NCI-H2081 (cell line): ENCODE measurements at regions not wholly inside any gene's neighbourhood (a gene's known extent, or its start where the extent isn't known, plus 50 kb on each side); places are given as distances from the start of the nearest gene placed in this dataset.
"Not testable (repeated sequence)": the region's sequence is repeated elsewhere in the genome, so short reads cannot be mapped to it uniquely, and the experiment has no call there.

ENCODE experiments used
- DNase-seq, 2 experiments: peaks; one replicate each; lab custom pipeline; 2025; lab: John Stamatoyannopoulos, UW

DNA sequence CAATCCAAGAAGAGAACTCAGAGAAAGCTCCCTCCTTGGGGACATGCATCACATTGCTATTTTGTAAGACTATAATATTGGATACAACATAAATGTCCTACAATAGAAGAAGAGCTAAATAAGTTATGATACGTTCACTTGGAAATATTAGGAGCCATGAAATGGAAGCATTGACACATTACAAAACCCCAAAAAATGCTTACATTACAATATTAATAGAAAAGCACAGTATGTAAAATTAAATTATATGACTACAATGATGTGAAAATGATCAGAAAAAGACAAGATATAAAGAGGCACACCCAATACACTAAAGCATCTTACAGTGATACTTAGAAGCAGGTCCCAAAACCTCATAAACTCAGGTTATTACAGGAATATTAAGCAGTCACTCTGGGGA, 694.1 kb downstream of the TOX3 start:
- no peak for DNase-seq

DNA sequence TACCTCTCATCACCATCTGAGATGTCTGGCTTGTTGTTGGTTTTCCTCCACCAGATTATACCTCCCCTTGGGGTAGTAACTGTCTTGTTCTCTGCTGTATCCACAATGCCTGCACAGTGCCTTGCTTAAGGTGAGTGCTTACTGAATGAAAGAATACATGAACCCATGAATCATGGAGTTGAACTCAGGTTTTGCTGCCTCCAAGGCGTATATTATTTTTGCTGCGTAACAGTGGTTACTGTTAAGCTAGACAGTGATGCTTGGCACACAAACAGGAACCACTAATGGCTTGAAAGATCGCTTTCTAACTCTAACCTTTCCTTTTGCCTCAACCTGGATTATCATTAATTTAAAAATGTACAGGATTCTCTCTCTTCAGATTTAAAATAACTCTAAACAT, 695.8 kb downstream of the TOX3 start:
- DNase-seq = no peak

DNA sequence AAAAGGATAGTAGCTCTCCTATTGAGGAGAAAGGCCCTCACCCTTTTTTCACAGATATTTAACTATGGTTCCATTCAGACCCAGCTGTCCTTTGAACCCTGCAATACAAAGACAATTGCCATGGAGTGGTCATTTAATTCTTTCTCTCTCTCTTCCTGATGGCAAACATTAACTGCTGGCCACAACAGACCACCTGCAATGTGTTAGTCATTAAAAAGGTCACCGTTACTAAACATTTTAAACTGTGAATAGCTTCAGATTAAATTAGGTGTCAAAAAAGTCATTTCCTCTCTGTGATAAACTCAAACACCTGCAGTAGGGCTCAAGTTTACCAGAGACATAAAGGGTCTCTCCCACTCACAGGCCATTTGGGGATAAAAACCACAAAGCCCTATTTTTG, 697.2 kb downstream of the TOX3 start:
- no peak for DNase-seq

DNA sequence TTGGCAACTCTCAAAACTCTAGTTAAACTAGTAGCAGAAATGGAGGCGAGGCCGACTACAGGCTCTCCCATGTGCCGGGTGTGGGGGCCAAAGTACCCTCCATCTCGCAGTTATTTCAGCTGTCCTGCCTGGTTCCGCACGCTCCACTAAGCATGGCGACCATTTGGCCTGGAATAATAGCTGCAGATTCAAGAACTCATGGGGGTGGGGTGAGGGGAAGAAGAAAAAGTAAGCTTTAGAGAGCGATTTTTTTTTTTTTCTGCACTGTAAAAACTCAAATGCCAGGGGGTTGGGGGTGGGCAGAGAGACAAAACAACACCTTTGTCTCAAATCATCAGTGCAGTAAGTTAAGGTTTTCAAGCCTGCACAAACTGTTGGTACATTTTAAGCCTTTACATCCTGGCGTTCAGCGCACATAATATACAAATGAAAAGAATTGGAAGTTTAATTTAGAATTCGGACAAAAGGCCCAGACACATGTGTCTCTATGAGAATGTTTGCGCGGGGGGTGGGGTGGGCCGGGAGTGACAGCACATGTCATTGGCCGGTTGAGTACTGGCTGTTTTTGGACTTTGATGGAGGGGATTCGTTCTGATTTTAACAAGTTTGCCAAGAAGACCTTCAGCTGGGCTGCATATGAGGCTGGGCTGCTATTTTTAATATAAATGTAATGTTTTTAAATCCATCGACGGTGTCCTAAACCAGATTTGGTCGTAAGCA, 694.7 kb upstream of the SALL1 start:
- no peak for DNase-seq

DNA sequence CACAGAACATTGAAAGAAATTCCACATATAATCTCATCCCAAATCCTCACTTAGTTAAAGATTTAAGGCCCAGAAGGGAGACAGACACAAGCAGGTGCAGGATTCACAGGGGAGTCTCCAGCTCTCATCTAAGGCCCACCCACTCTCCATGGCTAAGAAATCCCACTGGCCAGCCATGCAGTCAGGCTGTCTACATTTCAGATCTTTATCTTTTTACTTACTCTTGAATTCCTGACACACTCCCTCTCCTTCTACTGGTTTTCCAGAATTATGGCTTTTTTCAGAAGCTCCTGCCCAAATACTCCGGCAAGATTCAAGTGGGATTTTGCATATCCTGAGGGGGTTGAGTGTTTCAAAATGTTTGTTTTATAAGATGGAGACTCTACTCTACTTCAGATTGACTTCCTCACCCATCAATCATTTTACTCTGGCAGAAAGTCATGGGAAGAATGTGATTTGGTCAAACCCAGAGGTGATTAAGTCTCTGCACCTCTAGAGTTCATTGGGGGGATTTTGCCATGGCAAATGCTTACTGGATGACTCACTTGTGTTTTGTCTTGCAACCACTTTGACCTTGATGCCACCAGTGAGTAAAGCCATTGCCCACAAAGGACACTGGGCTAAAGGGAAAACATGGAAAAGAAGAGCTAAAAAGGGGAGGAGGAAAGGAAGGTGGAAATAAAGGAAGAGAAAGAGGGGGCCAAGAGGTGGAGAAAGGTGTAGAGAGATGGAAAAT, 688.8 kb upstream of the SALL1 start:
- no peak for DNase-seq

DNA sequence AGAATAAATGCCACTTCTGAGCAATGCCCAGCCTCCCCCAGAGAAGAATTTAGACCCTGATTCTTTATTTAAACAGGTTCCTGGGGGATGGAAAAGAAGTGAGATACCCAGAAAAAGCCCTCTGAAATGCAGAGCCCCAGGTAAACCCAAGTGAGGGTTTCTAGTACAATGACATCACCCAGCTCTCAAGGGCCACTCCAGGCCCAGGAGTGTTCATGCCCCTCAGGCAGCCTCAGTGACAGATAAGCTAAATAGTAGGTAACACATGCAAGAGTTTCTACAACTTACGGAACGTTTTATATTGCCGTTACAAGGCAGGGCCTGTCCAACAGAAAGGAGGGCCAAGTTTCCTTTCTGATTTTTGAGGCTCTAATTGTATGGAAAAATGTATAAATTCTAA, 683.7 kb upstream of the SALL1 start:
- DNase-seq = no peak

DNA sequence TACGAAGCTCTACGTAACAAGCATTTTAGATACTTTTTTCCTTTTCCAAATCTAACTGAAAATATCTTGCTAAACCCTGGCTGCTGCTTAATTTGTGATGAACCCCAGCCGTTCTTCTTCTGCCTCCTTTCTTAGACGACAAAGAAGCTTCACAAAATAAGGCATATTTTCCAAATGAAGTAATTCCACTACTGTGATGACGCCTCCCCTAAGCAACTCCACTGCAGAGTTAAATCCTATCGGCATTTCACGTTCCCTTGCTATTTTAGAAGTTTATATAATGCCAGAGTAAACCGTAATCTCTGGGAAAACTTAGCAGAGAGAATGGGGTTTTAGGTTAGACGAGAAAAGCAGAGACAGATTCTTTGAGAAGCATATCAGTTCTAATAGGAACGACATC, 683.1 kb upstream of the SALL1 start:
- DNase-seq = no peak

DNA sequence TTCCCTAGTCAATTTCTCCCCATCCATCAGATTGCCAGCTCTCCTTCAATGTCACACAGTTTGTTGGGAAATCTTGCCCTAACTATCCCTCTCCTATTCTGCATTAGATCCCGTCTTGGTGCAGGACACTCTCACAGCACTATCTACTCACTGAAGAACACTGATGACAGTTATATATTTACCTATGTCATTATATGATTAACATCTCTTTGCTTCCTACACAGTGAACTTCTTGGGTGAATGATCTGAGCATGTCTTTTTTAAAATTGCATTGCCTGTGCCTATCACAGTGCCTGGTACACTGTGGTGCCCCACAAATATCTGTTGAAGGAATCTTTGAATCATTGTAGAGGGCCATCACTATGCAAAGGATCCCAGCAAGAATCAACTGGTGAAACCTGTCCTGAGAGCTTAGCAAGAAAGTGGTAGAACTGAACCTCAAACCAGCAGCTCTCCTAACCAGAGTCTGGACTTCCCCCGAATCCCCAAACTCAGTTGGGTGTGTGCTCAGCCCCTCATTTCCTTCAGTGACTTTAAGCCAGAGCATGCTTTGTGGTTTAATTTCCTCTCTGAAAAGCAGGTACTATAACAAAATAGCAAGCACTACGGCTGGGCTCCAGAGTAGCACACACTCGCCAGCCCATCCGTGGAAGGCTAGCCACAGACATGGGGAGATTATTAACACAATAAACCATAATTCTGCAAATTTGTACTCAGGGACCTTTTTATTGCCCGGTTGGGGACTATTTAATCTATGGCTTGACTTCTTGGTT, 680.7 kb upstream of the SALL1 start:
- no peak for DNase-seq

DNA sequence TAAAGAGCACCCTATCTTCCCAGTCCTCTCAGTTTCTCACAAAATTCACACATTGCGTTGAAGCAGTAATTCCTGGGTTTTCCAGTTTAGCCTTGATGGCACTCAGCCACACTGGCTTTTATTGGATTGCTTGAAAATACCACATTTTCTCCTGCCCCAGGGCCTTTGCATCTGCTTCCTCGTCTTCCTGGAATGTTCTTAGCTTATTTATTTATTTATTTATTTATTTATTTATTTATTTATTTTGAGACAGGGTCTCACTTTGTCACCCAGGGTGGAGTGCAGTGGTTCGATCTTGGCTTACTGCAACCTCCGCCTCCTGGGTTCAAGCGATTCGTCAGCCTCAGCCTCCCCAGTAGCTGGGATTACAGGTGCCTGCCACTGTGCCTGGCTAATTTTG, 680.0 kb upstream of the SALL1 start:
- not testable (repeated sequence) for DNase-seq

DNA sequence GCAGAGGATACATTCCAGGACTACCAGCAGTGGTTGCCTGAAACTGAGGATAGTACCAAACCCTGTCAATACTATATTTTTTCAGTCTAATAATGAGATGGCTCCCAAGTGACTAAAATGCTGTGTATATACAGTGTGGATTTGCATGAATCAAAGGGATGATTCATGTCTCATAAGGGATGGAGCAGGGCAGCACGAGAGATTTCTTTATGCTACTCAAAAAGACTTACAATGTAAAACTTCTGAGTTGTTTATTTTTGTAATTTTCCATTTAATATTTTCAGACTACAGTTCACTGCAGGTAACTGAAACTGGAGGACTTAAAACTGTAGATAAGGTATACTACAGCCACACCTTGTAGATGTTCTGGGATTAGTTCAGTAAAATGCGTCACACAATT, 674.7 kb upstream of the SALL1 start:
- DNase-seq = no peak

DNA sequence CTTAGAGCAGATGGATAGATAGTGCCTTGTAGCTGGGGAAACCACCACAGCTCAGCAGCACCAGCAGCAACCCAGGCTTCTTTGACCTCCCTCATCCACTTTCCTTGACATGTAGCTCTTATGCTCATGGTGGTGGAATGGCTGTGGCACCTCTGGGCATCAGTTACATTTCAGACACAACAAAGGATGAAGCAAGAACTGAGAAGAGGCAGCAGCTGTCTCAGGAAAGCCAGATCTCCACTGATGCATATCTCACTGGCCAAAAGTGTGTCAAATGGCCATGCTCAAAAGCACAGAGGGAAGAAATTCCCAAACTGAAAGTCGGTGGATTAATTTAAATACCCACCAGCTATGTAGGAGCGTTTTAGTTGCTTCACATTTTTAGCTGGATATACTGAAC, 671.4 kb upstream of the SALL1 start:
- DNase-seq = no peak

DNA sequence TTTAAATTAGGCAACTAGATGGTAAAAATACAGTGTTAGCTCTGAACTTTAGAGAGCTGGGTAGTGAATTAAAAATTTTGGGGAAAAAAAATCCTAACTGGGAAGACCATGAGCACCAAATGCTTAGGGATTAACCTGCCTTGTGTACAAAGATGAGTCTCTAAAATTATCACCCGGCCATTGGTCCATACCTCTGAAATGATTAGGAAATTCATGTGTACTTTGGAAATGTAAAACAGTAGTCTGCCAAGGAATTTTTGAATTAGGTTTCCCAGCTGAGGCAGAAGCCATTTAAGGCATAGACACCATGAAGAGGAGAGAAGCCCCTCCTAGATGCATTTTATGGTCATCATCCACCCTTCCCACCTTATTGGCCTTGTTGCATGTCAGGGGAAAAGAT, 670.5 kb upstream of the SALL1 start:
- DNase-seq = no peak

DNA sequence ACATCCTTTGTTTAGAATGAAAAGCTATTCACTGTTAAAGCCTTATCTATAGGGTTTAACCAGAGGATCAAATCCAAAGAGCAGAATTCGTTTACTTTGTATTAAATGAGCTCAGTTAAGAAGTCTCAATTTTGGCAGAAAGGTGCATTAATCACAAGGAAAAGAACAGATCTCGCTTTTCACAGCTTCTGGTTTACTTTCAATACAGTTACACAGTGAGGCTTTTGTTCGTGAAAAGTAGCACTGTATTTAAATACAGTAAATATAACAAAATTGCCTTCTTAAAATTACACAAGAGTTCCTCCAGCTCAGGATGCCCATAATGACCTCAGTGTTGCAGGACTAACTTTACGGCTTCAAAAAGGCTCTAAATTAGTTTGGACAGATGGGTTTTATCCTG, 669.1 kb upstream of the SALL1 start:
- DNase-seq = no peak

DNA sequence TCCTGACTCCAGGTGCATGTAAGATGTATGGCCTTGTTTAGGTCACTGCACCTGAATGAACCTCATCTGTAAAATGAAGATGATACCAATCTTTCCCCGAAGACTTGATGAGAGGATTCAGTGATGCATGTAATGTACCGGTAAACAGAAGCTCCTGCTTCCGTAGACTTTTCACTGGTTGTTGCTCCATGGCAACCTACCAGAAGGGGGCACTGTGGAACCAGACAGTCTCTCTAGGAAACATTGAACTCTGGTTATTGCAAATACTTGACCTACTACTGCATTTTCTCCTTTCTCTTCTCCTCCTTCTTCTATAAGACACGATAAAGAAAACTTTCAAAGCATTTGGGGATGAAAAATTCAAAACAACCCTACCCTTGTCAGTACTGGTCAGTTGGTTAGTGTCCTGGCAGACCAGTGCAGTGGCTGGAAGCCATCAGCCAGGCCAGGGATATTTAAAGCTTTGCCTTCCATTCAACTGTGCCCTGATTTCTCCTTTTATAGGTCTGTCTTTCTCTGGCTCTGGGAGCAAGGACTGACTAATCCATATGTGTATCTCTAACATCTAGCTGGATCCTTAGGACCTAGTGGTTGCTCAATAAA, 667.4 kb upstream of the SALL1 start:
- DNase-seq = no peak

DNA sequence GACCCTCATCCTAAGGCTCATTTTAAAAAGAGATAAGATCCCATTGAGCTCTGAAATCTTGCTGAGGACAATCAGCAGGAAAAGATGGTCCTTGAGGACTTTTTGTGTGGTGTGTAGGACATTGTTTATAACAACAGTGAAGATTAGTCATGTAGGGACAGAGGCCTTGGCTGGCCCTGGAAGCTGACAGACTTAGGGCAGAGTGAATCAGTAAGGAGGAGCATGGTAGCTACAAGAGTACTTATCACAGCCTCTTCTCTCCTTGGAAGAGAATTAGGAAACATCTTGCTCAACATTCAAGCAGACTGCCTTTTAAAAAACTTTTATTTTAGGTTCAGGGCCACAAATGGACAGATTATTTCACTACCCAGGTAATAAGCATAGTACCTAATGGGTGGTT, 665.9 kb upstream of the SALL1 start:
- DNase-seq = no peak

DNA sequence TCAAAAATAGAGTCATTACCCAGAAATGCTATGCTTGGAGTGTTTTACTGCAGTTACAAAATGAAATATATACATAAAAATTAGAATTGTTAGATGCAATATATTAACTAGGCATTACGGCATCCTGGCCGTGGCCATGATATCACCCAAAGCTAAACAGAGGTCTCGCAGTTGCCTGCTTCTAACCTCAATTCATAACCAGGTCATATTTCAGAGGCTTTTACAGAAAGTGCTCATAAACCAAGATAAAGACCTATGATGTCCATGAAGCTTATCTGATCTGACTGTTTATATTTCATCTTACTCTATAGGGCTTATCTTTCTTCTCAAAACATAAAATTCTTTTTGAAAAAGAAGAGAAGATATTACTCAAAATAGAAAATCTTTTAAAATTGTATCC, 664.5 kb upstream of the SALL1 start:
- no peak for DNase-seq

DNA sequence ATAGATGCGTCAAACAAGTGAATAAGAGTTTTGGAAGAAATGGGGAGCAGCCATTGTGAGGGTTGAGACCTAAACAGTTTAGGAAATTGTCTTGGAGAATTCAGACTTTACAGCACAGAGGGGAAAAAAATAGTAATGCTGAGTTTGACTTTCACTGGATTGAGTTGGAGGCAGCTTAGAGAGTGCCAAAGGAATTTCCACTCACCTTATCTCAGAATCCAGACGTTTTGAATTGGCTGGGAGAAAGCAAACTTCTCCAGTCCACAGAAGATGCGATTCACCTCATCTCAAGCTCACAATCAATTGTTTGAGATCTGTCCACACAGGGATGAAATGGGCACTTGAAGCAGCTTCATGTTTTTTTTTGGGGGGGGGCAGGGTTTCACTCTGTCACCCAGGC, 663.5 kb upstream of the SALL1 start:
- no peak for DNase-seq

DNA sequence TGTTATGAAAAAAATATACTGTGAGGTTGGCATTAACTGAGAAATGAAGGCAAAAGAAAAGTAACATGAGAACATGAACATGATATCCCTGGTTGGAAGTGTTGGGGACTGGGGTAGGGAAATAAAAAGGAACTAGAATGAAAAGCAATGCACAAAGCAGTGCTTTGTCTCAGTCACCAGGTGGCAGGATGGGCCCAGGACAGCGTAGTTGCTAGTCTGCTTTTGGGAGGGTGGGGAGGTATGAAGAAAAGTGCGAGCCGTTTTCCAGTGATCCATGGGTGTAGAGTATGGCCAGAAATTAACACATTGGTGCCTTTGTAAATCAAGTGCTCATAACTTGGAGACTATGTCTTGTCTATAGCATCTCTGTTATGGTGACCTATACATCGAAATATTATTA, 662.5 kb upstream of the SALL1 start:
- no peak for DNase-seq

DNA sequence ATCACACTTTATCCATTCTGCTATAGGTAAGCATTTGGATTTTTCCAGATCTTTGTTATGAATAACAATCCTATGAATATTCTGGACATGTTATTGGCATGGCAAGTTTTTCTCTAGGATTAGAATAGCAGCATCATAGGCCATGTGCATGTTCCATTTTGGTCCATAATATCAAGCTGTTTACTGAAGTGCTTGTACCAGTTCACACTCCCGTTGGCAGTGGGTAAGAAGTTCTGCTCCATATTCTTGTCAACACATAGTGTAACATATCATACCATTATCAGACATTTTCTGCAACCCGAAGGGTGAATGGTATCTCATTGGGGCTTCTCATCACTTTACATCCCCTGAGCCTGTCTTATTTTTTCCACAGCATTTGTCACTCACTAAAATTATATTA, 661.9 kb upstream of the SALL1 start:
- DNase-seq = no peak

DNA sequence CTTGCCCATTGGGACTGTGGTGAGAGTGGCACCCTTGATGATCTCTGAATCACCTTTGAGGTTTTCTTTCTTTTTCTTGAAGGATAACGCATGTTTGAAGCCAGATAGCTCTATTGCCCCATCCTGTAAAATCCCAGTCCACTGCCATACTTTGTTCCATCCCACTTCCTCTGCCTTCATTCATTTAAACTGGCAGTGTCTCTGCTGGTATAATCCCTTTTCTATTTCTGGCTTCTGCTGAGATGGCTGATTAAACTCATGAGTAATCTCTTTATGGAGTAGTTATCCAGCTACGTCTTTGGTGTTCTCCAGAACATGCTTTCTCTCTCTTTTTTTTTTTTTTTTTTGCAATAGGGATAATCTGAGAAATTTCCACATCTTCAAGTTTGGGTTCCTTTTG, 656.5 kb upstream of the SALL1 start:
- no peak for DNase-seq

DNA sequence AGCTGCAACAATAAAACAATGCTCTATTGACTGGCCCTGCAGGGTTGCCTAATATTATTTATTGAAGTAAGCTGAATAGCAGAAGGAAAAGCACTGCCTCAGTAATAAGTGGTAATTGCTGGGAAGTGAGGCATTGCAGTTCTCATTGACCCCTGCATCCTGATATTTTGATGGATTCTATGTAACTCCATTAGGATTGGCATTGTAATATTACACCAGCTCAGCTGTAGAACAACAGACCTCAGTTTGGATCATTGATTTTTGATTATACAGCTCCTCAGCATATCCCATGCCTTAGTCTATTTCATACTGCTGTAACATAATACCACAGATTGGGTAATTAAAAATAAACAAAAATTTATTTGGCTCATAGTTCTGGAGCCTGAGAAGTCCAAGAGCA, 650.6 kb upstream of the SALL1 start:
- no peak for DNase-seq

DNA sequence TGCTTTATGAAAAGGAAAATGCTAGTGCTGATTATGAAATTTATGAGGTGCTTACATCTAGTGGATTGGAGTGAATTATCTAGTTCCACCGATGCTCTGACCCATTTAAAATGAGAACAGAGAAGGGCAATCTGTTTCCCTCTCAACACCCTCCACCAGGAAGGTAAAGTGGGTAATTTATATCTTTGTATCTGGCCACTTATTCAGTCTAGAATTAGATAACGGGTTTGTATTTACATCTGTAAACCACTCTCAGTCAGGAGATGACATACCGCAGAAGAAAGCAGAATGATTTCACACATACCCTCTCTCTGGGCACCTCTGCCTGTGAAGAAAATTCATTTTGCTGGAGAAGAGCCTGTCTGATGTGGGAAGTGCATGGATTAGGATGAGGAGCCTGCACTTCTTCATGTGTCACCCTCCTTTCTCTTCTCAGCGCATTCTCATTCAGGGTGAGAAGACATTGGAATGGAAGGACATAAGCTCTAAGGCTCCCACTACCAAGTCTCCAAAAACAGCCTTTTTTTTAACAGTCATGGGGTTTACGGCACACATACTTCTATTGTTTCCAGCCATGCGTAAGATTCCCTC, 646.7 kb upstream of the SALL1 start:
- DNase-seq = no peak
